K562 (cell line): ENCODE measurements at regions not wholly inside any gene's neighbourhood (a gene's known extent, or its start where the extent isn't known, plus 50 kb on each side); places are given as distances from the start of the nearest gene placed in this dataset.

Experiments used
- BACH1 ChIP-seq: fragments of 200-800 bp; sonication (Bioruptor generic); IDR thresholded peaks from 2 replicates; pipeline ENCODE4 v1.6.1; 2016; ENCODE audit warnings: missing genetic modification characterization, missing compliant biosample characterization
- BCLAF1 ChIP-seq, 2 experiments: fragments of 450-650 bp in 1 of 2; IDR thresholded peaks; 2 replicates each; pipeline ENCODE4 v1.6.1; 2011 to 2017; ENCODE audit warnings: low read depth in 2 of 2, antibody characterized with exemption in 1 of 2, borderline replicate concordance in 1 of 2, low read length in 1 of 2, mild to moderate bottlenecking in 1 of 2, mixed read lengths in 1 of 2; ENCODE audit not compliant: control insufficient read depth in 1 of 2
- BRCA1 ChIP-seq, 2 experiments: fragments of 450-650 bp in 1 of 2; sonication (generic) in 1 of 2; formaldehyde crosslinking in 1 of 2; IDR thresholded peaks; 2 replicates each; pipeline versions ENCODE4 v1.5.0 to v1.6.1; 2017 to 2020; ENCODE audit warnings: mild to moderate bottlenecking in 1 of 2, missing genetic modification reagents in 1 of 2
- HNRNPLL ChIP-seq: fragments of 200-400 bp; formaldehyde crosslinking; IDR thresholded peaks from 2 replicates; pipeline ENCODE4 v1.6.1; 2017; ENCODE audit warnings: low read length, low read depth, mild to moderate bottlenecking; ENCODE audit not compliant: poor library complexity, severe bottlenecking
- ILF3 ChIP-seq: fragments of 450-650 bp; IDR thresholded peaks from 2 replicates; pipeline ENCODE4 v1.6.1; 2018; ENCODE audit warnings: antibody characterized with exemption, mild to moderate bottlenecking, moderate library complexity, borderline replicate concordance
- NBN ChIP-seq: fragments of 450-650 bp; IDR thresholded peaks from 2 replicates; pipeline ENCODE4 v1.6.1; 2016; ENCODE audit warnings: low read depth, mild to moderate bottlenecking
- SAP30 ChIP-seq: fragments of 200-600 bp; sonication (generic); IDR thresholded peaks from 2 replicates; pipeline ENCODE4 v1.6.1; 2012; ENCODE audit warnings: borderline replicate concordance, low read depth, mild to moderate bottlenecking, moderate library complexity, low read length, control low read depth, inconsistent platforms; ENCODE audit not compliant: insufficient read depth, poor library complexity, severe bottlenecking
- TCF3 ChIP-seq: sonication (generic); formaldehyde crosslinking; IDR thresholded peaks from 2 replicates; pipeline ENCODE4 v1.4.0; 2020; ENCODE audit warnings: mild to moderate bottlenecking, missing genetic modification reagents
- ZBTB17 ChIP-seq: fragments of 450-650 bp; formaldehyde crosslinking; IDR thresholded peaks from 2 replicates; pipeline ENCODE4 v1.4.0; 2020; ENCODE audit warnings: mild to moderate bottlenecking
- ZNF347 ChIP-seq: fragments of 450-650 bp; formaldehyde crosslinking; IDR thresholded peaks from 2 replicates; pipeline ENCODE4 v1.4.0; 2020; ENCODE audit warnings: low read depth, mild to moderate bottlenecking, moderate library complexity

GRCh38 chr2:16249246-16250055 is 309.1 kb downstream of the MYCN start (continued):
- TF ChIP-seq BCLAF1 (IDR thresholded peaks at IDR 0.05; ENCODE audit: borderline replicate concordance in 1 of 2, control insufficient read depth in 1 of 2, low read depth in 2 of 2, low read length in 1 of 2) (no peak), TCF3 (CRISPR knock-in tag) (no peak), ZNF347 (CRISPR knock-in tag) (no peak), BACH1 (no peak), ILF3 (no peak), NBN (no peak), ZBTB17 (CRISPR knock-in tag) (no peak), SAP30 (no peak), BRCA1 (IDR thresholded peaks at IDR 0.05) (no peak), BRCA1 (CRISPR knock-in tag; IDR thresholded peaks at IDR 0.05) (no peak), HNRNPLL (no peak)
- TF ChIP-seq, all 486 proteins: peak for 0
